ENCODE measurements at regions not wholly inside any gene's neighbourhood (a gene's known extent, or its start where the extent isn't known, plus 50 kb on each side); places are given as distances from the start of the nearest gene placed in this dataset.

DNA sequence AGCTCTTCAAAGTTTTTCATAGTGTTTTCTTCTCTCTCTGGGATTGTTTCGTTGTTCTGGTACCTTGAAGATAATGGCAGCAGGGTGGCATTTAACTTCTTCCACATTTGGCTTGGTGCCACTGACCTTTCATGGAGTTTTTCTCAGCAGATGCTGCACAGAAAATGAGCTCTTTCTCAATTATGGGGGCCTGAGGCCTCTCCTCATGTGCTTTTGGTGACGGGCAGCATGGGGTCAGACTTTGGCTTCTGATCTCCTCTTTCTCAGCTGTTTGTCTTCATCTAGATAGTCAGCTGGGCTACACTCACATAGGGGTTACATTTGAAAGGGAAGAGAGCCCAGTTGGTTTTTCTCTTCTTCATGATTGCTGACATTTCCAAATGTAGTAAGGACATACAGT lies 76.3 kb downstream of the FAT3 start:
- TF ChIP-seq, protein P1, sequence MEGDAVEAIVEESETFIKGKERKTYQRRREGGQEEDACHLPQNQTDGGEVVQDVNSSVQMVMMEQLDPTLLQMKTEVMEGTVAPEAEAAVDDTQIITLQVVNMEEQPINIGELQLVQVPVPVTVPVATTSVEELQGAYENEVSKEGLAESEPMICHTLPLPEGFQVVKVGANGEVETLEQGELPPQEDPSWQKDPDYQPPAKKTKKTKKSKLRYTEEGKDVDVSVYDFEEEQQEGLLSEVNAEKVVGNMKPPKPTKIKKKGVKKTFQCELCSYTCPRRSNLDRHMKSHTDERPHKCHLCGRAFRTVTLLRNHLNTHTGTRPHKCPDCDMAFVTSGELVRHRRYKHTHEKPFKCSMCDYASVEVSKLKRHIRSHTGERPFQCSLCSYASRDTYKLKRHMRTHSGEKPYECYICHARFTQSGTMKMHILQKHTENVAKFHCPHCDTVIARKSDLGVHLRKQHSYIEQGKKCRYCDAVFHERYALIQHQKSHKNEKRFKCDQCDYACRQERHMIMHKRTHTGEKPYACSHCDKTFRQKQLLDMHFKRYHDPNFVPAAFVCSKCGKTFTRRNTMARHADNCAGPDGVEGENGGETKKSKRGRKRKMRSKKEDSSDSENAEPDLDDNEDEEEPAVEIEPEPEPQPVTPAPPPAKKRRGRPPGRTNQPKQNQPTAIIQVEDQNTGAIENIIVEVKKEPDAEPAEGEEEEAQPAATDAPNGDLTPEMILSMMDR (IDR thresholded peaks at IDR 0.05) = no peak
- no peak for TF ChIP-seq POLR2A (IDR thresholded peaks at IDR 0.05)
